NCI-H2227 treated with DMSO at 0.1 percent for 48 hours (cell line): ENCODE measurements at regions not wholly inside any gene's neighbourhood (a gene's known extent, or its start where the extent isn't known, plus 50 kb on each side); places are given as distances from the start of the nearest gene placed in this dataset.
"Not testable (repeated sequence)": the region's sequence is repeated elsewhere in the genome, so short reads cannot be mapped to it uniquely, and the experiment has no call there.

Experiments
- DNase-seq: peaks from one replicate; lab custom pipeline; 2025; lab: John Stamatoyannopoulos, UW

DNA sequence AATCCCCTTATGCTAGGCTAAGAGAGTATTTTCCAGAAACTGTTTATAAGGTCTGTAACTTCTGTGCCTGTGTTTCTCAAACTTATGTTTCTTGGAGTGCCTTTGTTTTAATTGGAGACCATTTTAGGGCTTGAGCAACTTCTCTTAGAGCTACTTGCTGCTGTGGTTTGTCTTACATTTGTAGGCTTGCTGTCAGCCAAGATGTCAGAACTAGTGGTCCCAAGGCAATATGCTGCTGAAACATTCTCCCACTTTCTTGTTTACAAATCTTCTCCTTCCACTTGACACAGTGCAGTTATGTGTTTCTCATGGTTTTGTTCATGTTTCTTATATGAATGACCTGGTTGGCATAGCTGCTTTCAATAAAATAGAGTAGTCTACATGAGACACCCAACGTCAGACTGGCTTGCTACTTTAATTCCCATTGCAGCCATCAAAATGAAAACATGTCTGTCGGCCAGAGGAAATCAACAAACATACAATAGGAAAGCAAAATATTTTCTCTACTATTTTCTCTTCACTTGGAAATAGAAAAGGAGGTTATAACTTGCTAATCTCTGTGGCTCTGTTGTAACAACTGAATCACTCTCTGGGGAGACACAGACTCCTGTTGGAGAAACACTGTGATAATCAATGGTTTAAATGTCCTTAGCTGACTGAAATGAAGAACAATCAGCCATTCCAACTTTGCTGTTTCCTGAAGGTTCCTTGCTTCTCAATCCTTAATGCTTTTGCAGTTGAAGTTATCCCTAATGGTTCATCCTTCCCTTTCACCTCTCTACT is 426.4 kb downstream of the PDGFC start:
- no peak for DNase-seq

GRCh38 chr4:156539376-156539775 is 432.2 kb downstream of the PDGFC start:
- no peak for DNase-seq

GRCh38 chr4:156538651-156539257 is 432.8 kb downstream of the PDGFC start:
- peak; percentile 59 for DNase-seq

DNA sequence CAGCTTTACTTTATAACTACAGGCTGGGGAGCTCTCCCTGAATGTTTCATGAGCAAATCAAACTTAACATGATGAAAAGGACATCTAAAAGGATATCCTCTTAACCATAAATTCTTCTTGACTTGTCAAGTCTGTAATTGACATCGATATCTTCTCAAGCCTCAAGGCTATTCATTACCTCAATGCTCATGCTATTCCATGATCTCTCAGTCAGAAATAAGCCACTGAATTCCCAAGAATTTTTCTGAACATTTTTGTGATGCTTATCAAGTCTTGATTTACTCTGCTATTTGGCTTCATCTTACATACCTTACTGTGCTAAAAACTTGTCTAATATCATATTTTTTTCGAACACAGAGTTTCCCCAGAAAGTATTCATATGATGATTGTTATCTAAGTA is 433.4 kb downstream of the PDGFC start:
- DNase-seq = no peak

DNA sequence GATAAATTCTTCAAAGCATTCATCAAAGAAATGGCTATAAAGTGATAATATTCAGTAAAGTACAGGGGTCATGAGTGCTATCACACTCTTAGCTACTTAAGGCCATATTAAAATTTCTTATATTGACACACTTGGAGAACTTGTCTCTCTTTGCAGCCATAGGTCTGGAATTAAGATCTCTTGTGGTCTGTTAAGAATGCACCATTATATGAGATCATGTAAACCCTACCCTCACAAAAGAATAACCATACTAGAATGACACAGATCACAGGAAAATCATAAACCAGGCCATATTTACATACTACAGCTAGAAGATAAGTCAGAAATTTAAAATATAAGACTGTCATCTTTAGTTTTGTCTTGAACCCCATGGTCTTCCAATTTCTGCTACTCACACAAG is 434.3 kb downstream of the PDGFC start:
- DNase-seq = no peak

GRCh38 chr4:156536661-156537060 is 434.9 kb downstream of the PDGFC start:
- no peak for DNase-seq

- DNase-seq = no peak
Measured at GRCh38 chr4:156534205-156534604, 437.4 kb downstream of the PDGFC start.

DNA sequence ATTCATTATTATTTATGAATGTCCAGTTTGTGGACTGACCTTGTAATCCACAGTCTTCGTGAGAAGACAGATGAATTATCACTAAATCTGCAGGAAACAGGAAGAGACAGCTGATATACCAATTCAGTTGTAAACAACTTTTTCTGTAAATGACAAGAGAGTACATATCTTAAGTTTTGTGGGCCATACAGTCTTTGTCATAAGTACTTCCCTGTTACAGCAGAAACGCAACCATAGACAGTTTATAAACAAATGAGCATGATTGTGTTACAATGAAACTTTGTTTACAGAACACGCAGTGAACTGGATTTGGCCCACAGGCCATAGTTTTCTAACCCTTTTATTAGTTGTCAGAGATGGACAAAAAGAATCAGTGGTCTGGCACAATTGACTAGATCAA is 443.4 kb downstream of the PDGFC start:
- DNase-seq = no peak

DNA sequence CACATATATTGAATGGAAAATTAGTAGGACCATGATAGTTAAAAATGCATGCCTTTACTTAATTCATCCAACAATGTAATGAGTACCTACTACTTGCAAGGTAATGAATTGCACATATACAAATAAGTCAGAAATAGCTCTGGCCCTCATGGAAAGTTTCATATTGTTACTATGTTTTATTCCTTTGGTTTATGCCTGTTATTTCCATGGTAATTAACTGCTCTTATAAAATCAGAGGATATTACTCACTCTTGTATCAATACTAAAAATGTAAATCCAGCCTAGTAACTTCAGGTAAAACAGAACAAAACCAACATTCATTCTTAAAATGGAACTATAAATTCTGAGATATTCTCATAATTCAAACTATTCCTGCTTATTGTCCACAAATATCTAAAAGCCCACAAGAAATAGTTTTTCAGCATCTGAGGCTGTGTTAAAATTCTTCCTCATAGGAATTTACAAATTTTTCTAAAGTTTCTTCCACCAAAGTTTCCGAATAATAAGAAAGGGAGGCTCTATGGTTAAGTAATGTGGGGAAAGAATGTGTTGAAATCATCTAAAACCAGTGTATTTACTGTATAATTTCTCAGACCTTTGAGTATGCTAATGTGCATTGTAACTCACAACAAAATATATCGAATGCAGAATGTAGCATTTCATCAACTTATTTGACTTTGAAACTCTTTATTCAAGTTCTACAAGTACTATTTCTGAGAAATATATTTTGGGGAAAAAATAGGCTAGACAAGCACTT is 444.2 kb downstream of the PDGFC start:
- DNase-seq = no peak

DNA sequence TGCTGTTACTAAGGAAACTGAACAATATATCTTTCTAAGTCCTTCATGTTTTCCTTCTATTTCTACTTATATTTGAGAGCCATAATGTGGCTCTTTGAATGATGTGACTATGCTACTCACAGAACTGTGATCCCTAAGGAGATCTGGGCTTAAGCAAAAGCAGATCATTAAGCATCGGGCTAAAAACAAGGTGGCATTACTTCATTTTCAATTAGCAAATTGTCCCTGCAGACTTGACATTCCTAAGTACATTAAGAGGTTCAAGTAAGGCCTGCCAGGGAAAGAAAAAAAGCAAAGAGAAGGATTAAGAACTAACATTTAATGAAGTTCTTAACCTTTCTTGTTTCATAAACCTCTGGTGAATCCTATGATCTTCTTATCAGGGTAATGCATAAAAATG is 447.6 kb downstream of the PDGFC start:
- no peak for DNase-seq

- DNase-seq = no peak
Measured at GRCh38 chr4:156523492-156523891, 448.1 kb downstream of the PDGFC start.

DNA sequence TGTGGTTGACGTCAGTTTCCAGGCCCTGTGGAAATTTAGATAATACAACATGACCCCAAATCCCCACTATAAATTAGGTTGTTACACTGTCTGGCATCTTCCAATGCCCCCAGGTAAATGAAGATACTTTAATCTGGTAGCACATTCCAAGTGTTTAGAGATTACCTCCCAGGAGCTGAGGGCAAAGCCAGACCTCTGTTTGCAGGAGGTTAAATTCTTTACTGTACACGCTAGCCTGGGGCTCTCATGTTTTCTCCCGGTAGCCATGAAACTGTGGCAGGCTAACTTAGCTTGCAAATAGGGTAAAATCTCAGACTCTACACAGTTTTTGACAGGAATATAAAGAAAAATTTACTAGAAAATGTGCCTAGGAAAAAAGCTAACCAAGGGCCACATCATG is 450.0 kb downstream of the PDGFC start:
- DNase-seq = no peak

- DNase-seq = no peak
Measured at GRCh38 chr4:156517956-156518355, 453.6 kb downstream of the PDGFC start.

GRCh38 chr4:156517546-156517945 is 454.1 kb downstream of the PDGFC start:
- no peak for DNase-seq

DNA sequence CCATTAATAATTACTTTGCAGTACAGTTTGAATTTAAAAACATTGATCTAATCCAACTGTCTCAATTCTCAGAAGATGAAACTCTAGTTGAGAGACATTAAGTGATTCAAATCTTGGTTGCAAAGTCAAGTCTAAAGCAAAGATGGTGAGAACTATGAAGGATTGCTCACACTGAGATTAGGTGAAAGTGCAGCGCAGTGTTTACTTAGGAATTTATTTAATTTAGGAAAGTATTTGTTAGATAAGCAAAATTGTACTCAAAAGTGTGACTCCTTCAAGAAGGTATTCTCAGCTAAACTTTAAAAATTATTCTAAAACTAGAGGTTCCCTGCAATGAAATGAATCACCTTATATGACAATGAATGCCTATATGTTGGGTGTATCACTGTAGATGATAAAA is 454.9 kb downstream of the PDGFC start:
- DNase-seq = no peak

DNA sequence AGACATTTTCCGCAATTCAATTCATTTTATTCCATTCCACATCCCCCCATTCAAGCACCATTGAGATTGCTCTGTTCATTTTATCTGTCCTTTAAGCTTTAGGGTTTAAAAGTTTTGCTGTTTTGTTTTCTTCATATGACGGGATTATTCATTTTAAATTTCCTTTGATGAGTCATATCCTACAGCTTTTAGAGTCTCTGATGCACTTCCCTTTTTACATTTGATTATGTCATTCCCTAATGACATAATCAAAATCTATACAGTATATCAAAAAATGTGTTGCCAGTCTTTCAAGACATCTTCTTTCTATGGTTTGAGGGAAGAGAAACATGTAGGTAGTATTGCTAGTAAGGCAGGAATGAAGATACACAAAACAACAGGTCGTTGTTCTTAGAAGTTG is 456.3 kb downstream of the PDGFC start:
- DNase-seq = no peak

GRCh38 chr4:156512622-156513021 is 459.0 kb downstream of the PDGFC start:
- DNase-seq = no peak

GRCh38 chr4:156509921-156510320 is 461.7 kb downstream of the PDGFC start:
- not testable (repeated sequence) for DNase-seq

- DNase-seq = no peak
Measured at GRCh38 chr4:156505341-156505955, 466.2 kb downstream of the PDGFC start.

- no peak for DNase-seq
Measured at GRCh38 chr4:156503119-156503518, 468.5 kb downstream of the PDGFC start.

GRCh38 chr4:156501962-156502361 is 469.6 kb downstream of the PDGFC start:
- DNase-seq = no peak

DNA sequence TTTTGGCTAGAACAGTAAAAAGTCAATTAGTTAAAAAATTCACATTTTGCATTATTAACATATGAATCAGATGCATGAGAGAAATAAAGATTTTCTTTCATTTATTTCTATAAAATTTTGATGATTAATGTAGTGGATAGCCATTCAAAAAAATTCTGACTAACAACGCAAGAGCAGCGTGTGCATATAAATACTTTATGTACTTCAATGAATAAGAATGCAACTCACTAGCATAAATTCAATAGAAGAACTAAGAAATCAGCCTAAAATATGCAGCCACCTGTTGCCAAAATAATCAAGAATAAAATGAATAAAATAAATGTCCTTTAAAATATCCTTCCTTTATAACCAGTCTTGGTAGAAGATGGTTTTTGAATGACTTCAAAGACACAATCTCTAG is 471.9 kb downstream of the PDGFC start:
- DNase-seq = no peak

DNA sequence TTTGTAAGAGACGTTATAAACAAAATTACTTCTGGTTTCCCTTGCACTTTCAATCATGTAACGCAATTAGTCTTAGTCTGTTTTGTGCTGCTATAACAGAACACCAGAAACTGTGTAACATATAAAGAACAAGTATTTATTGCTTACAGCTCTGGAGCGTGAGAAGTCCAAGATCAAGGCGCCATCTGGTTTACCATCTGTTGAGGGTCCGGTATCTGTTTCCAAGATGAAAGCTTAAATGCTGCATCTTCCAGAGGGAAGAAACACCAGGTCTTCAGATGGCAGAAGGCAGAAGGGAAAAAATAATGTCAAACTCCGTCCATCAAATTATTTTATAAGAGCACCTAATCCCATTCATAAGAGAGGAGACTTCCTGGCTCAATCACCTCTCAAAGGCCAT is 474.1 kb downstream of the PDGFC start:
- DNase-seq = no peak
